NCI-H1092 (cell line): ENCODE measurements at regions not wholly inside any gene's neighbourhood (a gene's known extent, or its start where the extent isn't known, plus 50 kb on each side); places are given as distances from the start of the nearest gene placed in this dataset.

Source experiments
- DNase-seq: peaks from one replicate; lab custom pipeline; 2025; lab: John Stamatoyannopoulos, UW

DNA sequence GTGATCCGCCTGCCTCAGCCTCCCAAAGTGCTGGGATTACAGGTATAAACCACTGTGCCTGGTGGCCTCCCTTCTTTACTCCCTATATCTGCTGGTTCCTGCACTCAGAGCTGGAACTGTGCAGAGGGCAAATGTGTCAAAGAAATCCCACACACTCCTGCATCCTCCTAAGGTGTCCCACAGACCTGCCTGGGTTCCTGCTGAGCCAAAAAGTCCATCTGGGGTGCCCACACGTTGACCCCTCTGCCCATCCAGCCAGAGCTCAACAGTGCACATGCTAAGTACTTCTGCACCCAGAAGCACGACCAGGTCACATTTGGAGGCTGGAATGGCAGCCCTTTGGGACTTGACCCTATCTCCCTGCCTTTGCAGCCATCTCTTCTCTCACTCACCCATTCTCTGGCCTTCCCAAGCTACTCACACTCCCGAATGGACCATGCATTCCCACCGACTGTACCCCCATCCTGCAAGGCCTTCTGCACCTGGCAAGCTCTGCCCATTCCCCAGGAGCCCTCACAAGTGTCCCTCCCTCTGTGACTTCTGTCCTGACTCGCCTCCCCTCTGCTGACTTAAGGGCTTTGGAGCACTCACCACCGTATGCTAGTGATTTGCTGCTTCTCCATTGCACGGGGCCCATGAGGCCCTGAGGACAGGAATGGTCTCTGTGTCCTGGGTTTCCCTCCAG is 152.1 kb downstream of the KCTD15 start:
- DNase-seq = no peak

DNA sequence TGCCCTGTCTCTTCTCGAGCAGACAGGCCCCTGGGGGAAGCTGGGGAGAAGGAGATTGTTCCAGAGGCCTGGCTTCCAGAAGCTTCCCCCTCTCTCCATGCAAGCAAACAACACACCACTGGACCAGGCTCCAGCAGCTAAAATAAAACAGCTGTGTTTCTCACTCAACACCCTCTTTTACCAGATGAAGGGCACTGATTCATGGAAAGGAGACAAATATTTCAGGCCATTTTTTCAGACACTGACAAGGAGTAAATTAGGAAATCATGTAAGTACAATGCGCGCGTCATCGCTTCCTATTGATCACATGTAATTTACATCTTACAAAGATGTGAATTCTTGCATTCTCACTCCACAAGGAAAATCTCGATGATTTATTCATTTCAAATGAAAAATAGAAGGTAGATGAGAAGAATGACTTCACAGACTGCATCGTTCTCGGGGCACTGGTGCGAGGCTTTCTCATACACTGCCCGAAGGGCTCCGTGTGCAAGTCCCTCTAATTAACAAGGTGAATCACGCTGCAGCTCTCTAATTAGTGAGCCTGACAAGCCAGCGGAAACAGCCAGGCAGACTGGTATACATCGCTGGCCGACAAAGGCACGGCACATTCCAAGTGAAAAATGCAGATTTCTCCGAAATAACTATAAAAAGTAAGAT is 153.6 kb downstream of the KCTD15 start:
- DNase-seq = no peak

DNA sequence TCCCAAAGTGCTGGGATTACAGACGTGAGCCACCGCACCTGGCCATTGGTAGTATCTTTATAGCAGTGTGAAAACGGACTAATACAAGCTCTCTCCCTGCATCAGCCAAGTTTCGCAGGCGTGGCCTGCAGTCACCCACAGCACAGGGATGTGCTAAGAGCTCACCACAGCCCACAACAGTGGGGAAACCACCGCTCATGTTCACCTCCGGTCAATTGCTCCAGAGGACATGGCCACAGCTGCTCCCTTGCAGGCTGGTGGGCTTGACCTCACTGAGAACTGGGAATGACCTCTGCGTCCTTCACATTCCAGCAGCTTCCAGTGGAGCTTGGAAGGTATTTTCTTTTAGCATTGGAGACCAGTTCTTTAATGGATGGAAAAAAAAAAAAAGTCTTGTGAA is 156.4 kb downstream of the KCTD15 start:
- DNase-seq = no peak

DNA sequence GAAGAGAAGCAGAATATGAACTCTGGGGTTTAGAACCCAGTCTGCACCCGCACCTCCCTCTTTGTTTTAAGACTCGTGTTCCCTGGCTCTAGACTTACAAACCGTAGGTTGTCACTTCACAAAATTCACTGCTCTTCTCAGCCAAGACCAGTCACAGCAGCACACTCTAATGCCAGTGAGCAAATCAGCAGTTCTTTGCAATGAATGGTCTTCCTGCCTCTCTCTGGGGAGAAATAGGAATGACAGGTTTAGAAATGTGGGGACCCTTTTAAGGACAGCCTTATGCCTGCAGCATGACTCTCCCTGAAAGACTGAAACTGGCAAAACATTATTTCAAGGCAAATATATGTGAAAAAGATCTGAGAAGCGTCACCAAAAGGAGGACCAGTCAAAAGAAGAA is 156.9 kb downstream of the KCTD15 start:
- DNase-seq = no peak

DNA sequence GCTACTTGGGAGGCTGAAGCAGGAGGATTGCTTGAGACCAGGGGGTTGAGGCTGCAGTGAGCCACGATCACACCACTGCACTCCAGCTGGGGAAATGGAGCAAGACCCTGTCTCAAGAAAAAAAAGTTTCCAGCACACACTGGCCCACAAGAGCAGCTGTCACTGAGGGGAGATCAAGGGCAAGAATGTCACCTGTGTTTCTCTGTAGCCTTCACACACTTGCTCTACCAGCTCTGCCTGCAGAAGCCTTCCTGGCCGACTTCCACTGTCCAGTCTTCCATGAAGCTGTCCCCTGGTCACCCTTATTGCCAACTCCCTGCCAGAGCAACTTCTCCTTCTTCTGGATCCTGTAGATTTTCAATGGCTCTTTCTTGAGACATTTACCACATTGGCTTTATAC is 158.0 kb downstream of the KCTD15 start:
- DNase-seq = no peak

DNA sequence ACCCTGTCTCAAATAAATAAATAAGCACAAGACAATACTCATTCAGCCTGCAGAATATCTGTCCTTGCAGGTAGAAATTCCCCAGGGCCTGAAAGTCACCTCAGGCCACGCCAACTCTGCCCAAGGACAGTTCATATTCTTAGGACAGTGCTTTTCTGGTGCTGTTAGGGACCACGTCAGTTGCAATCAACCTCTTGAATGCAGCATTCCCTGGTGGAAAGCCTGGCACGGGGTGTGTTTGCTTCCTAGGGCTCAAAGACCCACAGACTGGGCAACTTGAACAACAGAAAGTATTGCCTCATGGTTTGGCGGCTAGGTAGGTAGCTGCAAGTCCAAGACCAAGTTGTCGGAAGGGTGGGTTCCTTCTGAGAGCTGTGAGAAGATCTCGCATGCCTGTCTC is 160.3 kb downstream of the KCTD15 start:
- DNase-seq = no peak

DNA sequence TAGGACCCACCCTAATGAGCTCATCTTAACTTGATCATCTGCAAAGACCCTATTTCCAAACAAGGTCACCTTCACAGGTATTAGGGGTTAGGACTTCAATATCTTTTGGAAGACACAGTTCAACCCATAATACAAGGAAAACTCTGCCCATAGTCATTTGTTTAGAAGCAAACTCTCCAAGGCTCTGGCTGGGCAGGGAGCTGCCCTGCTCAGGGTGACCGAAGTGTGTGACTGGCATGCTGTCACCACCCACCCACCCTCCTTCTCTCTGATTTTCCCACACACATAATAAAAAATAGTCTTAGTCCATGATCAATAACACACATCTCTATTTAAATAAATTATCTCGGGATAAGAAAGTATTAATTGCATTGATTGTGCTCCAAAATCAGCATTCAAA is 161.1 kb downstream of the KCTD15 start:
- DNase-seq = no peak

DNA sequence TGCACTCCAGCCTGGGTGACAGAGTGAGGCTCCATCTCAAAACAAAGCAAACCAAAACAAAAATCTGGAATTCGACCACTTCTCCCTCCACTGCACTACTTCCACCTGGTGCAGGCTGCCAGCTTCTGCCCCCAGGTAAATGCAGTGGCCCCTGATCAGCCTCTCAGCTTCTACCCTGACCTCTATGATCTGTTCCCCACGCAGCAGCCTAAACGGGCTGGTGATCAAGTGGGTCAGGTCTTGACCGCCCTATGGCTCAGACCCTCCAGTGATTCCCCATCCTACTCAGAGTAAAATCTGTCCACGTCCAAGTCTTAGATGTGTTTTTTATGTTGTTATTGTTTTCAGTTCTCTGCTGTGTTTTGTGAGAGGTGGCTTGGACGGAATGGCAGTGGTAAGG is 163.9 kb downstream of the KCTD15 start:
- no peak for DNase-seq

DNA sequence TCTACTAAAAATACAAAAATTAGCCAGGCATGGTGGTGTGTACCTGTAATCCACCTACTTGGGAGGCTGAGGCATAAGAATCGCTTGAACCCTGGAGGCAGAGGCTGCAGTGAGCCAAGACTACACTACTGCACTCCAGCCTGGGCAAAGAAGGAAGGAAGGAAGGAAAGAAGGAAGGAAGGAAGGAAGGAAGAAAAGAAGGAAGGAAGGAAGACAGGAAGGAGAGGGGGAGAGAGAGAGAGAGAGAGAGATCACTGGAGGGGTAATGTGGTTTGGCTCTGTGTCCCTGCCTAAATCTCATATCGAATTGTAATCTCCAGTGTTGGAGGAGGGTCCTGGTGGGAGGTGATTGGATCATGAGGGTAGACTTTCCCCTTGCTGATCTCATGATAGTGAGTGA is 165.5 kb downstream of the KCTD15 start:
- DNase-seq = no peak

DNA sequence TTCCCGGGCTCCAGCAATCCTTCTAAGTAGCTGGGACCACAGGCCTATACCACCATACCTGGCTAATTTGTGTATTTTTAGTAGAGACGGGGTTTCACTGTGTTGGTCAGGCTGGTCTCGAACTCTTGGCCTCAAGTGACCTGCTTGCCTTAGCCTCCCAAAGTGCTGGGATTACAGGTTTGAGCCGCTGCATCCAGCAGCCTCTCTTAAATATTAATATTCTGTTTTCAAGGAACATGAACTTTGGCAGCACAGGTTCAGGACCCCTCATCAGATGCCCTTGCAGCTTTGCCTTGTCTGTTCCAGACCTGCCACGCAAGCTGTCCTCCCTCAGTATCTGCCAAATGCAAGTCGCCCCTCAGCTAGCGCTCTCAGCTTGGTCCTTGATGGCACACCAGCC is 166.8 kb downstream of the KCTD15 start:
- DNase-seq = no peak

DNA sequence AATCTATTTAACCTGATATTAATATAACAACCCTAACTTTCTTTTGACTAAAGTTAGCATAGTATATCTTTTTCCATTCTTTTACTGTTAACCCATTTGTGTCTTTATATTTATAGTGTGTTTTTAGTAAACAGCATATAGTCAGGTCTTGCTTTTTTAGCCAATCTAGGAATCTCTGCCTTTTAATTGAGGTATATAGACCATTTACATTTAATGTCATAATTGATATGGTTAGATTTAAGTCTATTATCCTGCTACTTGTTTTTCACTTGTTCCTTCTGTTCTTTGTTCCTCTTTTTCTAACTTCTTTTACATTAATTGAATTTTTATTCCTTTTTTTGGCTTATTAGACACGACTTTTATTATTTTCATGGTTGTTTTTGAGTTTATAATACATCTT is 174.4 kb downstream of the KCTD15 start:
- DNase-seq = no peak

DNA sequence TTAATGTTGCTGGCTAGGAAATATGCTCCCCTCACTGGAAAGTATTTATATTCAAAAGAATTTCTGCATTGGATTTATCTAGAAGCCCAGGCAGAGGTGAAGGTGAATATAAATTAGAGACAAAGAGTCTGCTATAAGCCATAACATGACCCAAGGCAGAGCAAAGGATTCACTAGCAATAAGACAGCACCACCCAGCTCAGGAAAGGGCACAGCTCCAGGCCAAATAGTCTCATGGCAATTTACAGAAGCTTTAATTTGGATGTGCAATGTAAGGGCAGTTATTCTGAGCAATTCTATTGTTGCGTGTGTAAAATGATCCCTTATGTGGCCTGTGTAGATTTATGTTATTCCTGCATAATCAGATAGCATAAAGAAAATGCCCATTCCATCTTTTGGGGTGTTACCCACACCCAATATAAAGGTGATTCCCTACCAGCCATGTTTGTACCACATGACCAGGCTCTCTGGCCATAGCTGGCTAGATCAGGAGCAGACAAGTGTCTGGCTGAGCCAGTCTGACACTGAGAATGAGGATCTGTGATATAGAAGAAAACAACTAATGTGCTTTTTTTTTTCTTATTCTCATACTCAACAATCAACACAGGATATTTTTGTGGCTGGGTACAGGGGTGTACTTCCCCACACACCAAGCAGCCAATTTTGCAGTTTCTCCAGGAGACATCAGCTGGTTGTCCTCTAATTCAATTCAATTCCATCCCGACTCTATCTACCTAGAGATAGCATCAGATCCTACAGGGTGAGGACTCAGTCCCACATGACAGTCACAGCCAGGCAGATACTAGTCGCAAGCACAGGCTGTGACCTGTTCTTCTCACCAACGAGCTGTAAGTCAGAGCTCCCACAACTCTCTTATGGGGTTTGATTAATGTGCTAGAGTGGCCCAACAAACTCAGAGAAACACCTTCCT is 181.4 kb downstream of the KCTD15 start:
- DNase-seq = no peak

DNA sequence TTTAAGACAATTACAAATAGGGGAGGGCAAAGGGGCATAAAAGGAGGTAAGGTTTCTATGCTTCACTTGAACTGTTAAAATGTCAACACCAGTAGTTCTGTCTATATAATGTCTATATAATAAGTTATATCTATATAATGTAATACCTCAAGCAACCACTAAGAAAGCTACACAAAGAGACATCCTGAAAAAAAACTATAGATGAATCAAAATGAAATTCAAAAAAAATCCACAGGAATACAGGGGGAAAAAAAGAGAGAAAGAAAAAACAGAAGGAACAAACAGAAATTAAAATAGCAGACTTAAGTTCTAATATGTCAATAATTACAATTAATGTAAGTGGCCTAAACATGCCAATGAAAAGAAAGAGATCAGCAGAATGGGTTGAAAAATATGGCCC is 186.0 kb downstream of the KCTD15 start:
- no peak for DNase-seq

DNA sequence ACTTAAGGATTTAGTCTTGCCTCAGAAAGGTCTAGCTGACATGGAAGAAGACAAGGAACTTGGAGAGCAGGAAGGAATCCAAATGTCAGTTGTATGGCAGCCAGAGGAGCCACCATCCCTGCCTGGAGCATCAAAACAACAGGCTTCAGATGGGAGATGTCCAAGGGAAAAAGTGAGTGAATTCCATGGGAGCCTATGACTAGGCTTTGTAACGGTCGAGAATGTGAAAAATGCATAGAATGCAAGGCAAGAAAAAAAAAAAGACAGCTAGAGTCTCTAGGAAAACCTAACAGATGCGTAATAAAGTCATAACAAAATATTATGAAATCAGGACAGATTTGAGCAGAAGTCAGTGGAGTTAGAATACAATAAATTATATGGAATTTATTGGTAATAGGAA is 183.7 kb upstream of the LSM14A start:
- DNase-seq = no peak

DNA sequence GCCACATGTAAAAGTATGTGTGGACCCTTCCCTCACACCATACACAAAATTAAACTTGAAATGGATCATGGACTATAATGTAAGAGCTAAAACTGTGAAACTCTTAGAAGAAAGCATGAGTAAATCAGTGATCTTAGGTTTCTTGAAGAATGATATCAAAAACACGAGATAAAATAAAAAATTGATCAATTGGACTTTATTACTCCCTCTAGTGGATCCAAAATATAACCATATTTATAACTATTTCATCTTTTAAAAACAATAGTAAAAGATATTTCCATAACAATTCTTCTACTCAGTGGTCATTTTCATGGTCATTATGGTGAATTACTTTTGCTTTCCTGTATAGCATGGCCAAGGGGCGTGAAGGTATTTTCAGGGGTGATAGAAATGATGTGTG is 174.6 kb upstream of the LSM14A start:
- no peak for DNase-seq

DNA sequence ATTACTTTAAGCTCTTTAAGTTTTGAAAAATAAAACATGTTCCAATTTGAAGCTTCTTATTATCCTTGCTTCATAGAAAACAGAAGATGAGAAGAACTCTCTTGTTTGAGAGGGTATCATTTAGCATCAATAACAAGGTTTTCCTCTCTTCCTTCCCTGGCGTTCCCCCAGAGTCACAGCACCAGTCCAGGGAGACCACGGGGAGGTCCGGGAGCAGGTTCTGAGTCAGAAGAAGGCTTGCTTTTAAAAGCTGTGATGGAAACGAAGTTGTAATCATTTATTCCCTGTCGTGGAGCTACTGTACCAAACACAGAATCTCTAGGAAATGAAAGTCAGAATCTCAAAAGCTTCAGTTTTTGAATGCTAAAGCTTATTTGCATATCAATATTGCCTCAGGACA is 174.0 kb upstream of the LSM14A start:
- DNase-seq = no peak

DNA sequence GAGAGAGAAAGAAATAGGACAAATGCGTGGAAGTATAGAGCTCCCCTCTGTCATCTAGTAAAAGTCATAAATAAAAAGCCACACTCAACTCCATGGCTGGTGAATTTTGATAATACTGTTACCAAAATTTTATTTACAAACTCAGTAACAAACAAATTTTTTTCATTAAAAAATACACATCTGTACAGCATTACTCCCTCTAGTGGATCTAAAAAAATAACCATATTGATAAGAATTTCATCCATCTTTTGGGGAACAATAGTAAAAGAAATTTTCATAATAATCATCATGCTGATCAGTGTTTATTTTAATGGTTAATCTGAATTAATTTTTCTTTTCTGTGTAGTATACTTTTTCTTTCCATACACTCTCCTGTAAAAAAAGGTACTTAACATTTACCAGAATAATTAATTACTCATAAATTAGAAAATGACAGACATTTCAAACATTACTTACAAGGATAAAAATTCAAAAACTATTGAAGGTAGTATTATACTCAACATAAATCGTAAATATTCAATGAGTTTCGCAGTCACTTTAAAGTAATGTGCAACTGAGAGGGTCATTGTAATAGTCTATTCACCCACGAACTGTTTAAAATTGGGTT is 173.5 kb upstream of the LSM14A start:
- no peak for DNase-seq

DNA sequence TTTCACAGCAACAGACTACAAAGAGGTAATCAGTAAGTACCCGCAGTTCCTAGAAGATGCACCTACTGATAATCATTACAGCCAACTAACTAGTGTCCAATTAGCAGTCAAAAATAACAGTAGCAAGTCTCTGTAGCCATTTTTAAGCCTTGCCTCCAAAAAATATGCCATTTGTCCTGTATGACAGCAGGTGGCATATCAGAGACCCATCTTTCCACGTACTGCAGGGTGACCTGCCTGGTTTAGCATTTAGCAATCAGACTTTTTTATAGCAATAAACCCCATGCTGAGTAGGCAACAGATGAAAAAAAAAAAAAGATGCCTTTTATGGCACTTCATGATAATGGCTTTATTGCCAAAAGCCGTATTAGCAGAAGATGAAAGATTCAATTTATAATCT is 155.3 kb upstream of the LSM14A start:
- DNase-seq = no peak

DNA sequence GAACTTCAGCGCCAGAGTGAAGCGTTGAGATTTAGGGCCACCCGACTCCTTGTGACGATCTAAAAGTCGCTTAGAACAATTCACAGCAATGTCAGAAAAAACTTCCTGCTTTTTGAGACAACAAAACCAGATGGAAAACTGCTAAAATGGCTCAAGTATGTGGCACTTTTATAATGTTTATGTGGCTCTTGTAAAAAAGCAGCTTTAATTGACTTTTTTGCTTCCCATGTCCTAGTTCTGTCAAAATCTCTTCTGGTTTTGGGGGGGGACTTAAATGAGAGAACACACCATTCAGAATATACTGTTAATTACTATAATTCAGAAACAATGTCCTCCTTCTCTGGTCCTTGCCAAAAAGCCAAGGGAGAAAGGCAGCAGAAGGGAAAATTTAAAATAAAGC is 154.7 kb upstream of the LSM14A start:
- no peak for DNase-seq

DNA sequence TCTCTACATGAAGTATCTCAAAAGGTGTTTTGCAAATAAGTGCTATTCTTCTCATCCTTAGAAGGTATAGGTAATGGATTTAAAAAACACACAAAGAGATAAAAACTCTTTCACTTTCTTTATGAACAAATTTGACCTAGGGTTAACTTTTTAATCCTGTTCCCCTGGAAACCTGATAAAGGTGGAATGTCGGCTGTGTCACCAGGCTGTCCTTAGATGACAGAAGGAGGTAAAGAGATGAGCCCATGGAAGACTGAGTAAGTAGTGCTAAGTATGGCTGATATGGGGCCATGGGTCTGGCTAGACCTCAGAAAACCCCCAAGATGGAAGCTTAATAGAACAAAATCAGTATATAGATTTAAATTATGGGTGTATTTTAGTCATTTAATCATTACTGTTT is 153.8 kb upstream of the LSM14A start:
- no peak for DNase-seq

DNA sequence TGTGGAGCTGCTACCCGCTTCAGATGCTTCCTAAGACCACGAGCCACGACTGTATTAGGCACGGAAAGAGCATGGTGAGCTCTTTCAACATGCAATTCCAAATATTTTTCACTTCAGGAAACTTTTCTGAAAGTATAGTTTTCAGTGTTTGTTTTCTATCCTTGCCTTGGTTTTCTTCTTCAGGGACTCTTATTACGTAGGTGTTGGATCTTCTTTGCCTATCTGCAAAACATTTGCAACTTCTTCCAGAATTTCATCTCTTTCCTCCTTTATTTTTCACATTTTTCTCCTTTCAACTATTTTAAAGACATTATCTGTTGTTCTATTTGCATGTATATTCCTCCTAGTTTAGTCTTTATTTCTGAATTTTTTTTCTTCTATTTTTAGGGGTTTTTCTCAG is 148.9 kb upstream of the LSM14A start:
- no peak for DNase-seq

DNA sequence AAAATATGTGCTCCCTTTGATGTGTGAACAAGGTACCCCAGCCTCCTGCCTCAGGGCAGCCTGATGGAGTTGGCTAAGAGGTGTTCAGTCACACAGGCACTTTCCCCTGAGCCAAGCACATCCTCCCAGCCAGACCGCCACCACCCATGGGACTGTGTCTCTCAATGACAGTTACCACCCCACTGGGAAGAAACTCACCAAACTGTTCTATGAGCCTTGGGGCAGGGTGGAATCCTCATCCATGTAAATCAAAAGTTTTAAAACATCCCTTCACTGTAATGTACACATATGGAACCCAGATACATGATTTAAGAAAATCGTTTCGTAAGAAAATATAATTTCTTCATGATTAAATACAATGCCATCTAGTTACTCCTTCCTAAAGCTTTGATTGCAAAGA is 138.4 kb upstream of the LSM14A start:
- no peak for DNase-seq
